HEK293 (cell line): ENCODE measurements at regions not wholly inside any gene's neighbourhood (a gene's known extent, or its start where the extent isn't known, plus 50 kb on each side); places are given as distances from the start of the nearest gene placed in this dataset.

ENCODE experiments used
- CTCF ChIA-PET: fragments of 350-600 bp; formaldehyde crosslinking; extraction: SDS; loops from one replicate; lab custom pipeline; 2021; ENCODE audit warnings: antibody characterized with exemption; lab: Yijun Ruan, JAX
- POLR2A ChIA-PET: fragments of 300-600 bp; formaldehyde crosslinking; extraction: SDS; loops from one replicate; lab custom pipeline; 2020; ENCODE audit warnings: antibody characterized with exemption, inconsistent platforms; lab: Yijun Ruan, JAX
- H3K27ac ChIP-seq: fragments of 200-500 bp; sonication (Bioruptor generic); 2 replicates; pipeline ENCODE4 v1.5.1; 2014; ENCODE audit warnings: low read depth, low read length, control low read depth, inconsistent platforms; ENCODE audit errors: extremely low read depth
- H3K36me3 ChIP-seq, 2 experiments: fragments of 200-500 bp in 1 of 2; sonication (Bioruptor generic) in 1 of 2; 1 replicate in 1 of 2; 2 replicates in 1 of 2; pipeline ENCODE4 v1.5.1; 2014 to 2017; ENCODE audit warnings: inconsistent platforms in 2 of 2, low read length in 2 of 2; ENCODE audit not compliant: control insufficient read depth in 2 of 2, insufficient read depth in 1 of 2
- H3K4me1 ChIP-seq: fragments of 200-500 bp; sonication (Bioruptor generic); 2 replicates; pipeline ENCODE4 v1.5.1; 2014; ENCODE audit warnings: mild to moderate bottlenecking, low read length, inconsistent platforms; ENCODE audit not compliant: control insufficient read depth, insufficient read depth
- H3K4me3 ChIP-seq: 2 replicates; pipeline ENCODE4 v1.5.1; 2011; ENCODE audit warnings: low read depth, mild to moderate bottlenecking, control low read depth, low read length, moderate library complexity
- H3K9me3 ChIP-seq: fragments of 200-500 bp; sonication (Bioruptor generic); 2 replicates; pipeline ENCODE4 v1.5.1; 2014; ENCODE audit warnings: low read depth, low read length, inconsistent platforms; ENCODE audit not compliant: control insufficient read depth, insufficient read depth
- GLI2 ChIP-seq: fragments of 450-650 bp; formaldehyde crosslinking; IDR thresholded peaks from 2 replicates; pipeline ENCODE4; 2017; ENCODE audit warnings: missing biosample characterization, missing genetic modification characterization, low read depth, borderline replicate concordance
- OSR2 ChIP-seq: fragments of 450-650 bp; formaldehyde crosslinking; IDR thresholded peaks from 2 replicates; pipeline ENCODE4 v1.5.1; 2016; ENCODE audit warnings: missing biosample characterization, missing genetic modification characterization
- RBAK ChIP-seq: fragments of 450-650 bp; formaldehyde crosslinking; IDR thresholded peaks from 2 replicates; pipeline ENCODE4 v1.5.1; 2016; ENCODE audit warnings: missing biosample characterization, missing genetic modification characterization
- SALL2 ChIP-seq: fragments of 450-650 bp; formaldehyde crosslinking; IDR thresholded peaks from 2 replicates; pipeline ENCODE4 v1.5.0; 2017; ENCODE audit warnings: missing biosample characterization, mild to moderate bottlenecking, missing genetic modification characterization, borderline replicate concordance
- SETDB1 ChIP-seq: IDR thresholded peaks from one replicate; pipeline ENCODE4 v1.6.1; 2017; ENCODE audit warnings: mild to moderate bottlenecking, low read length, moderate library complexity, mixed read lengths; ENCODE audit not compliant: insufficient read length
- SP3 ChIP-seq: fragments of 450-650 bp; formaldehyde crosslinking; IDR thresholded peaks from 2 replicates; pipeline ENCODE4 v1.5.1; 2016; ENCODE audit warnings: missing biosample characterization, missing genetic modification characterization
- ZBTB17 ChIP-seq: fragments of 450-650 bp; formaldehyde crosslinking; IDR thresholded peaks from 2 replicates; pipeline ENCODE4 v1.5.1; 2016; ENCODE audit warnings: missing biosample characterization, missing genetic modification characterization
- ZBTB48 ChIP-seq: fragments of 450-650 bp; formaldehyde crosslinking; IDR thresholded peaks from 2 replicates; pipeline ENCODE4 v1.5.1; 2016; ENCODE audit warnings: missing biosample characterization, missing genetic modification characterization
- ZIC2 ChIP-seq: fragments of 450-650 bp; formaldehyde crosslinking; IDR thresholded peaks from 2 replicates; pipeline ENCODE4 v1.5.1; 2016; ENCODE audit warnings: missing biosample characterization, missing genetic modification characterization
- ZNF140 ChIP-seq: fragments of 450-650 bp; formaldehyde crosslinking; IDR thresholded peaks from 2 replicates; pipeline ENCODE4 v1.5.1; 2016; ENCODE audit warnings: missing biosample characterization, missing genetic modification characterization
- ZNF19 ChIP-seq: fragments of 450-650 bp; formaldehyde crosslinking; IDR thresholded peaks from 2 replicates; pipeline ENCODE4; 2016; ENCODE audit warnings: missing biosample characterization, missing genetic modification characterization, low read depth
- ZNF221 ChIP-seq: fragments of 450-650 bp; formaldehyde crosslinking; IDR thresholded peaks from 2 replicates; pipeline ENCODE4 v1.5.1; 2017; ENCODE audit warnings: missing biosample characterization, missing genetic modification characterization, borderline replicate concordance
- ZNF426 ChIP-seq: fragments of 450-650 bp; formaldehyde crosslinking; IDR thresholded peaks from 2 replicates; pipeline ENCODE4 v1.5.1; 2017; ENCODE audit warnings: missing biosample characterization, missing genetic modification characterization, mild to moderate bottlenecking, inconsistent platforms, moderate library complexity
- ZNF433 ChIP-seq: fragments of 450-650 bp; formaldehyde crosslinking; IDR thresholded peaks from 2 replicates; pipeline ENCODE4 v1.5.1; 2016; ENCODE audit warnings: missing biosample characterization, missing genetic modification characterization, low read depth
- ZNF514 ChIP-seq: fragments of 450-650 bp; formaldehyde crosslinking; IDR thresholded peaks from 2 replicates; pipeline ENCODE4 v1.5.1; 2016; ENCODE audit warnings: missing biosample characterization, missing genetic modification characterization
- ZNF610 ChIP-seq: fragments of 450-650 bp; formaldehyde crosslinking; IDR thresholded peaks from 2 replicates; pipeline ENCODE4 v1.5.1; 2016; ENCODE audit warnings: missing biosample characterization, missing genetic modification characterization, borderline replicate concordance
- ZNF704 ChIP-seq: fragments of 450-650 bp; formaldehyde crosslinking; IDR thresholded peaks from 2 replicates; pipeline ENCODE4 v1.5.1; 2016; ENCODE audit warnings: missing biosample characterization, missing genetic modification characterization
- TF ChIP-seq, protein P1 (sequence below): sonication (generic); formaldehyde crosslinking; IDR thresholded peaks from 2 replicates; pipeline ENCODE4 v1.8.1; 2022; ENCODE audit warnings: mild to moderate bottlenecking, moderate library complexity, missing genetic modification reagents
- TF ChIP-seq, protein P2 (sequence below): fragments of 450-650 bp; formaldehyde crosslinking; IDR thresholded peaks from 2 replicates; pipeline ENCODE4 v1.5.0; 2017; ENCODE audit warnings: missing biosample characterization, missing genetic modification characterization, borderline replicate concordance

- Histone ChIP-seq H3K9me3 (no peaks in the 10 kb centered on the region), H3K4me3 (no peak overlapping the region), H3K27ac (no peak overlapping the region), H3K36me3 (no peaks in the 10 kb centered on the region), H3K4me1 (peaks cover 19% of the 10 kb centered on the region)
- ChIA-PET POLR2A (no interaction called here), CTCF (interaction anchor here (0.6 kb wide), 1 partner anchor 51 kb away, joined by 4 read pairs; no protein-coding TSS in a partner anchor)
- TF ChIP-seq ZBTB48 (tag by site-specific recombination), result no peak
- TF ChIP-seq ZNF610 (tag by site-specific recombination), result no peak
Observed at GRCh38 chr2:58532641-58533040, 291.5 kb upstream of the FANCL start.

DNA sequence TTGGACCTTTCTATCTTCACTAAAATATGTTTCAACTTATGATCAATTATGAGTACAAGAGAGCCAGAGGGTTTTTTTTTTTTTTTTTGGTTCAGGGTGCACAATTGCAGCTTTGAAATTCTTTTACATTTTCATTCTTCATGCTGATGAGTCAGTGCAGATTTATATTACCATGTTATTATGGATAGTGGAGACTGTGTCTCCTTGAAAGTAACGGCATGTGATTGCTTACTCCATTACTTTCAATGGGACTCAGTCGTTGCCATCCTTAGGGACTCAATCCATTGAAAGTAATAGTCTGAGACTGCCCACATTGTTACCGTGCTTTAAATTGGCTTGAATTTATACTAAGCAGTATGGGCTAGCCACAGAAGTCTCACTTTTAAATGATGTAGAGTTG, 286.5 kb upstream of the FANCL start:
- H3K9me3 ChIP-seq, result no peaks in the 10 kb centered on the region
- ChIA-PET POLR2A (no interaction called here), CTCF (no interaction called here)
- H3K4me1 ChIP-seq, result no peaks in the 10 kb centered on the region
- no peak overlapping the region for H3K4me3 ChIP-seq
- no peaks in the 10 kb centered on the region for H3K36me3 ChIP-seq
- H3K27ac ChIP-seq, result no peak overlapping the region
- TF ChIP-seq ZNF704, result no peak
- no peak for TF ChIP-seq SP3
- TF ChIP-seq ZNF19, result no peak
- no peak for TF ChIP-seq ZBTB48 (tag by site-specific recombination)
- no peak for TF ChIP-seq ZNF140 (tag by site-specific recombination)
- TF ChIP-seq GLI2 (tag by site-specific recombination), result no peak
- TF ChIP-seq, protein P1, sequence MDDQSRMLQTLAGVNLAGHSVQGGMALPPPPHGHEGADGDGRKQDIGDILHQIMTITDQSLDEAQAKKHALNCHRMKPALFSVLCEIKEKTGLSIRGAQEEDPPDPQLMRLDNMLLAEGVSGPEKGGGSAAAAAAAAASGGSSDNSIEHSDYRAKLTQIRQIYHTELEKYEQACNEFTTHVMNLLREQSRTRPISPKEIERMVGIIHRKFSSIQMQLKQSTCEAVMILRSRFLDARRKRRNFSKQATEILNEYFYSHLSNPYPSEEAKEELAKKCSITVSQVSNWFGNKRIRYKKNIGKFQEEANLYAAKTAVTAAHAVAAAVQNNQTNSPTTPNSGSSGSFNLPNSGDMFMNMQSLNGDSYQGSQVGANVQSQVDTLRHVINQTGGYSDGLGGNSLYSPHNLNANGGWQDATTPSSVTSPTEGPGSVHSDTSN, result no peak
- TF ChIP-seq ZIC2 (tag by site-specific recombination), result no peak
- TF ChIP-seq RBAK (tag by site-specific recombination), result no peak
- TF ChIP-seq SETDB1, result no peak
- TF ChIP-seq ZNF514 (tag by site-specific recombination), result no peak
- TF ChIP-seq OSR2 (tag by site-specific recombination), result no peak
- TF ChIP-seq, protein P2, sequence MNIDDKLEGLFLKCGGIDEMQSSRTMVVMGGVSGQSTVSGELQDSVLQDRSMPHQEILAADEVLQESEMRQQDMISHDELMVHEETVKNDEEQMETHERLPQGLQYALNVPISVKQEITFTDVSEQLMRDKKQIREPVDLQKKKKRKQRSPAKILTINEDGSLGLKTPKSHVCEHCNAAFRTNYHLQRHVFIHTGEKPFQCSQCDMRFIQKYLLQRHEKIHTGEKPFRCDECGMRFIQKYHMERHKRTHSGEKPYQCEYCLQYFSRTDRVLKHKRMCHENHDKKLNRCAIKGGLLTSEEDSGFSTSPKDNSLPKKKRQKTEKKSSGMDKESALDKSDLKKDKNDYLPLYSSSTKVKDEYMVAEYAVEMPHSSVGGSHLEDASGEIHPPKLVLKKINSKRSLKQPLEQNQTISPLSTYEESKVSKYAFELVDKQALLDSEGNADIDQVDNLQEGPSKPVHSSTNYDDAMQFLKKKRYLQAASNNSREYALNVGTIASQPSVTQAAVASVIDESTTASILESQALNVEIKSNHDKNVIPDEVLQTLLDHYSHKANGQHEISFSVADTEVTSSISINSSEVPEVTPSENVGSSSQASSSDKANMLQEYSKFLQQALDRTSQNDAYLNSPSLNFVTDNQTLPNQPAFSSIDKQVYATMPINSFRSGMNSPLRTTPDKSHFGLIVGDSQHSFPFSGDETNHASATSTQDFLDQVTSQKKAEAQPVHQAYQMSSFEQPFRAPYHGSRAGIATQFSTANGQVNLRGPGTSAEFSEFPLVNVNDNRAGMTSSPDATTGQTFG (tag by site-specific recombination), result no peak
- TF ChIP-seq ZNF426, result no peak
- TF ChIP-seq SALL2 (tag by site-specific recombination), result no peak
- no peak for TF ChIP-seq ZNF433 (tag by site-specific recombination)
- TF ChIP-seq ZNF221, result no peak
- TF ChIP-seq ZBTB17, result no peak
